IMR-90 (cell line): ENCODE measurements at regions not wholly inside any gene's neighbourhood (a gene's known extent, or its start where the extent isn't known, plus 50 kb on each side); places are given as distances from the start of the nearest gene placed in this dataset.

Experiments used
- ATAC-seq: fragments of 200-7000 bp; cut with Tn5 transposase; 2 replicates; pipeline ENCODE4 v1.9.1; 2020; ENCODE audit warnings: low read depth, mild to moderate bottlenecking, moderate library complexity
- BruUV-seq: library from RNA; stranded (reverse); fragments of 400-500 nt; replicated peaks from 2 replicates; lab custom pipeline; 2021; lab: Mats Ljungman, UMichigan
- CTCF ChIA-PET: fragments of 300-600 bp; formaldehyde crosslinking; extraction: SDS; loops from one replicate; lab custom pipeline; 2021; ENCODE audit warnings: antibody characterized with exemption; lab: Yijun Ruan, JAX
- POLR2A ChIA-PET: fragments of 300-600 bp; sonication (Branson Sonifier 250); formaldehyde crosslinking; loops from one replicate; lab custom pipeline; 2022; ENCODE audit warnings: antibody characterized with exemption; ENCODE audit not compliant: unreplicated experiment; lab: Charles Lee
- DNase-seq: peaks from one replicate; pipeline ENCODE4 v3.0.0; 2013
- H2AFZ ChIP-seq: replicated peaks from 2 replicates; pipeline ENCODE3; 2013; ENCODE audit warnings: low read length, mild to moderate bottlenecking; ENCODE audit not compliant: poor library complexity
- H2AK5ac ChIP-seq: 2 replicates; pipeline ENCODE4 v1.6.1; 2013; ENCODE audit warnings: low read depth, low read length, inconsistent platforms
- H2AK9ac ChIP-seq: replicated peaks from 2 replicates; pipeline ENCODE3; 2013; ENCODE audit warnings: mild to moderate bottlenecking, low read depth, low read length, moderate library complexity; ENCODE audit not compliant: poor library complexity
- H2BK120ac ChIP-seq: 2 replicates; pipeline ENCODE4 v1.6.1; 2013; ENCODE audit warnings: low read depth, low read length, inconsistent platforms
- H2BK15ac ChIP-seq: 3 replicates; pipeline ENCODE4 v1.6.1; 2013; ENCODE audit warnings: low read depth, low read length, inconsistent platforms
- H2BK20ac ChIP-seq: 2 replicates; pipeline ENCODE4 v1.6.1; 2013; ENCODE audit warnings: low read depth, mild to moderate bottlenecking, inconsistent platforms, low read length, moderate library complexity
- H2BK5ac ChIP-seq: 2 replicates; pipeline ENCODE4 v1.6.1; 2013; ENCODE audit warnings: mild to moderate bottlenecking, low read depth, low read length, inconsistent platforms; ENCODE audit not compliant: poor library complexity, severe bottlenecking
- H3K14ac ChIP-seq: replicated peaks from 2 replicates; pipeline ENCODE4 v1.6.1; 2013; ENCODE audit warnings: low read depth, low read length, inconsistent platforms
- H3K18ac ChIP-seq: 2 replicates; pipeline ENCODE4 v1.6.1; 2013; ENCODE audit warnings: low read depth, low read length, control low read depth
- H3K23ac ChIP-seq: 2 replicates; pipeline ENCODE4 v1.6.1; 2013; ENCODE audit warnings: low read depth, low read length, inconsistent platforms
- H3K27ac ChIP-seq: 2 replicates; pipeline ENCODE4 v1.5.1; 2013; ENCODE audit warnings: mild to moderate bottlenecking, control low read depth, low read length; ENCODE audit not compliant: insufficient read depth
- H3K27me3 ChIP-seq: 2 replicates; pipeline ENCODE4 v1.6.1; 2013; ENCODE audit warnings: low read length; ENCODE audit not compliant: control insufficient read depth, insufficient read depth
- H3K36me3 ChIP-seq: 2 replicates; pipeline ENCODE4 v1.6.1; 2013; ENCODE audit warnings: low read length, mixed read lengths; ENCODE audit not compliant: control insufficient read depth, insufficient read depth
- H3K4ac ChIP-seq: 2 replicates; pipeline ENCODE4 v1.6.1; 2013; ENCODE audit warnings: low read depth, low read length, inconsistent platforms
- H3K4me1 ChIP-seq: 2 replicates; pipeline ENCODE4 v1.6.1; 2013; ENCODE audit warnings: low read length, mixed read lengths; ENCODE audit not compliant: control insufficient read depth, insufficient read depth
- H3K4me2 ChIP-seq: 2 replicates; pipeline ENCODE4 v1.6.1; 2013; ENCODE audit warnings: low read depth, mild to moderate bottlenecking, control low read depth, low read length, moderate library complexity
- H3K4me3 ChIP-seq: 2 replicates; pipeline ENCODE4 v1.5.1; 2013; ENCODE audit warnings: low read depth, mild to moderate bottlenecking, control low read depth, low read length, moderate library complexity; ENCODE audit not compliant: insufficient read depth
- H3K56ac ChIP-seq: 2 replicates; pipeline ENCODE4 v1.6.1; 2013; ENCODE audit warnings: low read length, inconsistent platforms; ENCODE audit not compliant: insufficient read depth; ENCODE audit errors: extremely low read depth
- H3K79me1 ChIP-seq, 2 experiments: 2 replicates each; pipeline ENCODE4 v1.6.1; 2013; ENCODE audit warnings: low read length in 2 of 2, inconsistent platforms in 1 of 2, low read depth in 1 of 2
- H3K9ac ChIP-seq: 2 replicates; pipeline ENCODE4 v1.6.1; 2013; ENCODE audit warnings: low read depth, low read length, control low read depth
- H3K9me1 ChIP-seq: 2 replicates; pipeline ENCODE4 v1.6.1; 2013; ENCODE audit warnings: low read length, inconsistent platforms; ENCODE audit not compliant: insufficient read depth
- H3K9me3 ChIP-seq: 2 replicates; pipeline ENCODE4 v1.6.1; 2013; ENCODE audit warnings: low read length; ENCODE audit not compliant: control insufficient read depth, insufficient read depth
- H4K20me1 ChIP-seq: 2 replicates; pipeline ENCODE4 v1.6.1; 2013; ENCODE audit warnings: low read length, inconsistent platforms; ENCODE audit not compliant: insufficient read depth
- H4K5ac ChIP-seq: 2 replicates; pipeline ENCODE4 v1.6.1; 2013; ENCODE audit warnings: mild to moderate bottlenecking, low read depth, low read length, control low read depth
- H4K8ac ChIP-seq, 2 experiments: 2 replicates each; pipeline ENCODE4 v1.6.1; 2013; ENCODE audit warnings: low read depth in 2 of 2, low read length in 2 of 2, control low read depth in 1 of 2, inconsistent platforms in 1 of 2
- H4K91ac ChIP-seq: 2 replicates; pipeline ENCODE4 v1.6.1; 2013; ENCODE audit warnings: low read depth, low read length, inconsistent platforms; ENCODE audit not compliant: insufficient read depth
- BHLHE40 ChIP-seq: fragments of 150-350 bp; IDR thresholded peaks from 2 replicates; pipeline ENCODE4 v1.6.1; 2016; ENCODE audit warnings: mild to moderate bottlenecking, low read depth, low read length
- CEBPB ChIP-seq: IDR thresholded peaks from 2 replicates; pipeline ENCODE4 v1.6.1; 2012; ENCODE audit warnings: low read depth, low read length, improper control_type of control experiment
- CHD1 ChIP-seq: IDR thresholded peaks from 2 replicates; pipeline ENCODE4 v1.6.1; 2012; ENCODE audit warnings: low read depth, low read length, improper control_type of control experiment
- CTCF ChIP-seq: conservative IDR thresholded peaks from 2 replicates; pipeline ENCODE4 v1.5.1; 2012; ENCODE audit warnings: mild to moderate bottlenecking, low read depth, low read length, improper control_type of control experiment
- ELK1 ChIP-seq: fragments of 150-350 bp; IDR thresholded peaks from 2 replicates; pipeline ENCODE4 v1.6.1; 2016; ENCODE audit warnings: low read depth, mild to moderate bottlenecking, low read length, moderate library complexity, borderline replicate concordance
- FOS ChIP-seq: fragments of 150-350 bp; IDR thresholded peaks from 2 replicates; pipeline ENCODE4 v1.6.1; 2016; ENCODE audit warnings: low read depth, low read length
- MAFK ChIP-seq: IDR thresholded peaks from 2 replicates; pipeline ENCODE4 v1.6.1; 2012; ENCODE audit warnings: low read depth, low read length, improper control_type of control experiment
- MAZ ChIP-seq: IDR thresholded peaks from 2 replicates; pipeline ENCODE4 v1.6.1; 2012; ENCODE audit warnings: low read depth, mild to moderate bottlenecking, low read length, improper control_type of control experiment, moderate library complexity, borderline replicate concordance
- MXI1 ChIP-seq: IDR thresholded peaks from 2 replicates; pipeline ENCODE4 v1.6.1; 2012; ENCODE audit warnings: low read depth, mild to moderate bottlenecking, low read length, moderate library complexity, borderline replicate concordance
- NFE2L2 ChIP-seq: fragments of 150-350 bp; IDR thresholded peaks from 2 replicates; pipeline ENCODE4 v1.6.1; 2016; ENCODE audit warnings: low read depth, mild to moderate bottlenecking, low read length
- POLR2A ChIP-seq: IDR thresholded peaks from 2 replicates; pipeline ENCODE4 v1.6.1; 2012; ENCODE audit warnings: mild to moderate bottlenecking, low read depth, low read length
- RAD21 ChIP-seq: IDR thresholded peaks from 2 replicates; pipeline ENCODE4 v1.6.1; 2012; ENCODE audit warnings: low read length, improper control_type of control experiment
- RCOR1 ChIP-seq: IDR thresholded peaks from 2 replicates; pipeline ENCODE4 v1.6.1; 2012; ENCODE audit warnings: mild to moderate bottlenecking, low read length, improper control_type of control experiment; ENCODE audit not compliant: insufficient replicate concordance
- RFX5 ChIP-seq: IDR thresholded peaks from 2 replicates; pipeline ENCODE4 v1.8.0; 2012; ENCODE audit warnings: low read depth, mild to moderate bottlenecking, low read length, moderate library complexity
- SMC3 ChIP-seq: fragments of 150-350 bp; IDR thresholded peaks from 2 replicates; pipeline ENCODE4 v1.6.1; 2016; ENCODE audit warnings: low read depth, mild to moderate bottlenecking, antibody characterized with exemption, low read length, moderate library complexity
- USF2 ChIP-seq: fragments of 150-350 bp; IDR thresholded peaks from 2 replicates; pipeline ENCODE4 v1.6.1; 2017; ENCODE audit warnings: mild to moderate bottlenecking, antibody characterized with exemption, low read length, low read depth
- WGBS, 2 experiments: methylation state at CpG; one replicate each; pipeline versions ENCODE4 v1.1.5 to v1.1.7; 2013; ENCODE audit warnings: missing lambda C conversion rate in 2 of 2; ENCODE audit not compliant: insufficient read length in 1 of 2; ENCODE audit errors: extremely low coverage in 2 of 2; 5-methylcytosine and 5-hydroxymethylcytosine counted together
- dilution Hi-C: fragments of 300-500 bp; cut with HindIII; formaldehyde crosslinking; loops from one replicate; pipeline ENCODE4 v1.14.3; 2018; ENCODE audit warnings: low sequenced_read_pairs; ENCODE audit not compliant: unreplicated experiment
- in situ Hi-C: fragments of 300-500 bp; cut with MboI; formaldehyde crosslinking; loops from 3 replicates; pipeline ENCODE4 v1.14.3; 2019; ENCODE audit warnings: low sequenced_read_pairs, inconsistent platforms, mixed read lengths
- intact Hi-C: fragments of 100-400 bp; cut with micrococcal nuclease; formaldehyde crosslinking; loops from 2 replicates; pipeline ENCODE4 v1.10.0; 2022

GRCh38 chr3:159238646-159239045, 436.8 kb downstream of the MFSD1 start:
- DNase-seq (no peak), ATAC-seq (no peak)
- Histone ChIP-seq H4K8ac (no peak overlapping the region), H3K4me2 (no peak overlapping the region), H3K9me1 (no peaks in the 10 kb centered on the region), H4K20me1 (no peaks in the 10 kb centered on the region), H2BK20ac (no peak overlapping the region), H3K4me1 (no peaks in the 10 kb centered on the region), H3K27ac (no peak overlapping the region), H2AFZ (no peak overlapping the region), H2BK120ac (no peak overlapping the region), H3K9me3 (no peaks in the 10 kb centered on the region), H2BK15ac (no peak overlapping the region), H3K4ac (no peak overlapping the region), H3K18ac (no peak overlapping the region), H3K79me1 (no peaks in the 10 kb centered on the region), H3K9ac (no peak overlapping the region), H2AK9ac (no peak overlapping the region), H3K14ac (no peak overlapping the region), H2BK5ac (no peak overlapping the region), H3K36me3 (no peaks in the 10 kb centered on the region), H2AK5ac (no peak overlapping the region), H3K56ac (no peak overlapping the region), H3K4me3 (no peak overlapping the region), H3K27me3 (no peaks in the 10 kb centered on the region), H4K91ac (no peak overlapping the region), H3K23ac (no peak overlapping the region), H4K5ac (no peak overlapping the region)
- dilution Hi-C loops, result no loop called here
- WGBS, 2 experiments, result 83% methylated on average over 1 of the region's 2 CpGs; no CpG with 5 or more reads in 1 of the 2 experiments
- no TSS peak for BruUV-seq
- intact Hi-C loops, result no loop called here
- in situ Hi-C loops, result no loop called here
- POLR2A ChIA-PET, result no interaction called here
- CTCF ChIA-PET, result interaction anchor here (0.8 kb wide), 1 partner anchor 241 kb away, joined by 3 read pairs; no protein-coding TSS in a partner anchor
- no peak for TF ChIP-seq MAFK
- TF ChIP-seq MAZ, result no peak
- no peak for TF ChIP-seq RCOR1
- no peak for TF ChIP-seq USF2
- no peak for TF ChIP-seq CHD1
- TF ChIP-seq ELK1, result no peak
- no peak for TF ChIP-seq SMC3
- TF ChIP-seq POLR2A, result no peak
- no peak for TF ChIP-seq CTCF
- TF ChIP-seq FOS, result no peak
- TF ChIP-seq CEBPB, result no peak
- no peak for TF ChIP-seq RFX5
- TF ChIP-seq RAD21, result no peak
- TF ChIP-seq NFE2L2, result no peak
- TF ChIP-seq BHLHE40, result no peak
- TF ChIP-seq MXI1, result no peak
